ENCODE measurements at regions not wholly inside any gene's neighbourhood (a gene's known extent, or its start where the extent isn't known, plus 50 kb on each side); places are given as distances from the start of the nearest gene placed in this dataset.

DNA sequence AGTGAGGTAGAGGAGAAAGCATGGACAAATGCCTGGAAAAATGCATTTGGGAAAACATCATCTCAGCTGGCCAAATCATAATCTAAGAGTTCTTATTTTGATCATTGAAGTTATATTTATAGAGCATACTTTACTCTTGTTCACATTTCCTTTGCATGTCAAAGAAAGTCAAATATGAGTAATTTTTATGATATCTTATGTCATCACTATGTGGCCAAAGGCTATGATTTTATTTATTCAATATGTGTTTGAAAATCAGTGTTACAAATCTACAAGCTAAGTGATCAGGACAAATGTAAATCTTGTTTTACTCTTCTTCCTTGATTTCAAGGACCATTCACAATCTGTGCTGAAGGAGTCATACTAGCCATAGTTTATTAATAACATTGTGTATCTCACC, 237.2 kb upstream of the DPH6 start:
- TF ChIP-seq TAF1 (IDR thresholded peaks at IDR 0.05; ENCODE audit: borderline replicate concordance, low read depth, low read length) (no peak), POLR2AphosphoS5 (IDR thresholded peaks at IDR 0.05; ENCODE audit: low read depth, low read length) (no peak), POLR2A (IDR thresholded peaks at IDR 0.05; ENCODE audit: low read depth, low read length) (no peak)
